GM18861 (cell line): ENCODE measurements at regions not wholly inside any gene's neighbourhood (a gene's known extent, or its start where the extent isn't known, plus 50 kb on each side); places are given as distances from the start of the nearest gene placed in this dataset.

Experiments used
- ATAC-seq: cut with Tn5 transposase; IDR thresholded peaks from one replicate; pipeline ENCODE4 v1.9.1; 2021; ENCODE audit not compliant: unreplicated experiment

- ATAC-seq = no peak
Observed at GRCh38 chr12:124371970-124372555, 77.2 kb downstream of the RFLNA start.

GRCh38 chr12:124371366-124371765, 76.5 kb downstream of the RFLNA start:
- ATAC-seq = no peak

- ATAC-seq = no peak
Observed at GRCh38 chr12:124370851-124371250, 76.0 kb downstream of the RFLNA start.

- no peak for ATAC-seq
Observed at GRCh38 chr12:124370384-124370783, 75.5 kb downstream of the RFLNA start.

GRCh38 chr12:124369827-124370378, 75.0 kb downstream of the RFLNA start:
- ATAC-seq = no peak

- ATAC-seq = no peak
Observed at GRCh38 chr12:124369055-124369826, 74.3 kb downstream of the RFLNA start.

- ATAC-seq = no peak
Observed at GRCh38 chr12:124368421-124369032, 73.6 kb downstream of the RFLNA start.

- no peak for ATAC-seq
Observed at GRCh38 chr12:124365726-124366430, 71.0 kb downstream of the RFLNA start.
